HG03342 (cell line): ENCODE measurements at regions not wholly inside any gene's neighbourhood (a gene's known extent, or its start where the extent isn't known, plus 50 kb on each side); places are given as distances from the start of the nearest gene placed in this dataset.
"Not testable (repeated sequence)": the region's sequence is repeated elsewhere in the genome, so short reads cannot be mapped to it uniquely, and the experiment has no call there.

ENCODE experiments used
- ATAC-seq: cut with Tn5 transposase; IDR thresholded peaks from one replicate; pipeline ENCODE4 v1.9.1; 2021; ENCODE audit warnings: mild to moderate bottlenecking, moderate library complexity; ENCODE audit not compliant: unreplicated experiment

- ATAC-seq: no peak
These were observed 176.1 kb upstream of the HMHB1 start for GRCh38 chr5:143635888-143636287.

- no peak for ATAC-seq
These were observed 176.7 kb upstream of the HMHB1 start for GRCh38 chr5:143635146-143635752.

GRCh38 chr5:143634689-143635088 is 177.3 kb upstream of the HMHB1 start:
- no peak for ATAC-seq

- ATAC-seq: no peak
These were observed 181.9 kb upstream of the HMHB1 start for GRCh38 chr5:143629871-143630659.

- not testable (repeated sequence) for ATAC-seq
These were observed 186.9 kb upstream of the HMHB1 start for GRCh38 chr5:143625048-143625447.

GRCh38 chr5:143624465-143624864 is 187.5 kb upstream of the HMHB1 start:
- ATAC-seq: no peak

GRCh38 chr5:143619040-143619439 is 192.9 kb upstream of the HMHB1 start:
- no peak for ATAC-seq

- no peak for ATAC-seq
These were observed 193.8 kb upstream of the HMHB1 start for GRCh38 chr5:143618141-143618540.

GRCh38 chr5:143614831-143615230 is 197.1 kb upstream of the HMHB1 start:
- no peak for ATAC-seq

GRCh38 chr5:143613329-143613728 is 198.6 kb upstream of the HMHB1 start:
- no peak for ATAC-seq

GRCh38 chr5:143610946-143611345 is 201.0 kb upstream of the HMHB1 start:
- no peak for ATAC-seq

GRCh38 chr5:143606043-143606752 is 202.7 kb upstream of the NR3C1 start:
- peak; percentile 88 for ATAC-seq

- peak; percentile 59 for ATAC-seq
These were observed 202.0 kb upstream of the NR3C1 start for GRCh38 chr5:143605403-143606005.

- no peak for ATAC-seq
These were observed 198.4 kb upstream of the NR3C1 start for GRCh38 chr5:143601917-143602333.

GRCh38 chr5:143601357-143601756 is 197.9 kb upstream of the NR3C1 start:
- ATAC-seq: no peak

- ATAC-seq: no peak
These were observed 197.1 kb upstream of the NR3C1 start for GRCh38 chr5:143600396-143601075.

- ATAC-seq: no peak
These were observed 196.0 kb upstream of the NR3C1 start for GRCh38 chr5:143599474-143599873.

- no peak for ATAC-seq
These were observed 193.3 kb upstream of the NR3C1 start for GRCh38 chr5:143596824-143597223.

GRCh38 chr5:143594902-143595818 is 191.7 kb upstream of the NR3C1 start:
- peak; percentile 29 for ATAC-seq

GRCh38 chr5:143593723-143594122 is 190.2 kb upstream of the NR3C1 start:
- peak; percentile 40 for ATAC-seq
